HEK293 (cell line): ENCODE measurements at regions not wholly inside any gene's neighbourhood (a gene's known extent, or its start where the extent isn't known, plus 50 kb on each side); places are given as distances from the start of the nearest gene placed in this dataset.

ENCODE experiments used
- ZFP37 ChIP-seq: fragments of 450-650 bp; formaldehyde crosslinking; IDR thresholded peaks from 2 replicates; pipeline ENCODE4 v1.5.1; 2016; ENCODE audit warnings: missing biosample characterization, missing genetic modification characterization
- ZNF174 ChIP-seq: fragments of 450-650 bp; formaldehyde crosslinking; IDR thresholded peaks from 2 replicates; pipeline ENCODE4 v1.5.0; 2017; ENCODE audit warnings: missing biosample characterization, mild to moderate bottlenecking, missing genetic modification characterization
- TF ChIP-seq, protein P1 (sequence below): fragments of 450-650 bp; formaldehyde crosslinking; IDR thresholded peaks from 2 replicates; pipeline ENCODE4 v1.5.1; 2016; ENCODE audit warnings: missing biosample characterization, missing genetic modification characterization

DNA sequence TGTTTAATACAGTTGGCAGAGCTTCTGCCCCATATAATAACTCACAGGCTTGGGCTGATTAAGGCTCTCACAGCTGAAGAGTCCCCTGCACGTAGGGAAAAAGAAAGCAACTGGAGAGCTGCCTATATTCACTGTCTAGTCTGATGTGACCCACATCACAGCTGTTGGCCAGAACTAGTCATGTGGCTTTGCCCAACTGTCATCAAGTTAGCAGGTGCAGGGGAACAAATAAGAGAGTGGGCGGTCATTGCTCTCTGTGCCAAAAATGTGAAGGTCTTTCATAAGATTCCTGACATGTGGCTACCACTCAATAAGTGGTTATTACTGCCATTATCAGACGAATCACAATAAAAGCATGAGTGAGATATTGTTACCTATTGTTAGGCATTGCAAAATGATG is 665.2 kb downstream of the DOK5 start:
- no peak for TF ChIP-seq ZFP37 (tag by site-specific recombination)
- TF ChIP-seq ZNF174 (tag by site-specific recombination), result no peak
- TF ChIP-seq, protein P1, sequence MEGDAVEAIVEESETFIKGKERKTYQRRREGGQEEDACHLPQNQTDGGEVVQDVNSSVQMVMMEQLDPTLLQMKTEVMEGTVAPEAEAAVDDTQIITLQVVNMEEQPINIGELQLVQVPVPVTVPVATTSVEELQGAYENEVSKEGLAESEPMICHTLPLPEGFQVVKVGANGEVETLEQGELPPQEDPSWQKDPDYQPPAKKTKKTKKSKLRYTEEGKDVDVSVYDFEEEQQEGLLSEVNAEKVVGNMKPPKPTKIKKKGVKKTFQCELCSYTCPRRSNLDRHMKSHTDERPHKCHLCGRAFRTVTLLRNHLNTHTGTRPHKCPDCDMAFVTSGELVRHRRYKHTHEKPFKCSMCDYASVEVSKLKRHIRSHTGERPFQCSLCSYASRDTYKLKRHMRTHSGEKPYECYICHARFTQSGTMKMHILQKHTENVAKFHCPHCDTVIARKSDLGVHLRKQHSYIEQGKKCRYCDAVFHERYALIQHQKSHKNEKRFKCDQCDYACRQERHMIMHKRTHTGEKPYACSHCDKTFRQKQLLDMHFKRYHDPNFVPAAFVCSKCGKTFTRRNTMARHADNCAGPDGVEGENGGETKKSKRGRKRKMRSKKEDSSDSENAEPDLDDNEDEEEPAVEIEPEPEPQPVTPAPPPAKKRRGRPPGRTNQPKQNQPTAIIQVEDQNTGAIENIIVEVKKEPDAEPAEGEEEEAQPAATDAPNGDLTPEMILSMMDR (tag by site-specific recombination), result no peak
